GM20431 (cell line): ENCODE measurements at regions not wholly inside any gene's neighbourhood (a gene's known extent, or its start where the extent isn't known, plus 50 kb on each side); places are given as distances from the start of the nearest gene placed in this dataset.
"Not testable (repeated sequence)": the region's sequence is repeated elsewhere in the genome, so short reads cannot be mapped to it uniquely, and the experiment has no call there.

ENCODE experiments used
- in situ Hi-C: fragments of 300-500 bp; cut with MseI, MboI; formaldehyde crosslinking; loops from one replicate; pipeline ENCODE4 v1.15.0; 2020; ENCODE audit warnings: low sequenced_read_pairs; ENCODE audit not compliant: unreplicated experiment

- in situ Hi-C loops: no loop called here
Observed at GRCh38 chr3:26102376-26102775, 312.5 kb downstream of the OXSM start.

GRCh38 chr3:26104851-26105251 is 315.0 kb downstream of the OXSM start:
- in situ Hi-C loops: no loop called here

GRCh38 chr3:26105261-26105660 is 315.4 kb downstream of the OXSM start:
- in situ Hi-C loops: no loop called here

- in situ Hi-C loops: no loop called here
Observed at GRCh38 chr3:26106228-26106627, 316.3 kb downstream of the OXSM start.

GRCh38 chr3:26108846-26109489 is 319.1 kb downstream of the OXSM start:
- in situ Hi-C loops: no loop called here

GRCh38 chr3:26114851-26115250 is 325.0 kb downstream of the OXSM start:
- in situ Hi-C loops: no loop called here

GRCh38 chr3:26118165-26118564 is 328.3 kb downstream of the OXSM start:
- in situ Hi-C loops: no loop called here

- in situ Hi-C loops: no loop called here
Observed at GRCh38 chr3:26132942-26133341, 343.1 kb downstream of the OXSM start.

GRCh38 chr3:26141296-26141695 is 351.4 kb downstream of the OXSM start:
- in situ Hi-C loops: no loop called here

GRCh38 chr3:26145769-26146168 is 355.9 kb downstream of the OXSM start:
- in situ Hi-C loops: no loop called here

GRCh38 chr3:26157428-26157827 is 367.5 kb downstream of the OXSM start:
- in situ Hi-C loops: not testable (repeated sequence)

GRCh38 chr3:26171006-26171405 is 381.1 kb downstream of the OXSM start:
- in situ Hi-C loops: no loop called here

GRCh38 chr3:26191556-26191955 is 401.7 kb downstream of the OXSM start:
- in situ Hi-C loops: no loop called here

- in situ Hi-C loops: no loop called here
Observed at GRCh38 chr3:26193558-26193957, 403.7 kb downstream of the OXSM start.

GRCh38 chr3:26196781-26197180 is 406.9 kb downstream of the OXSM start:
- in situ Hi-C loops: no loop called here

- in situ Hi-C loops: no loop called here
Observed at GRCh38 chr3:26198609-26199008, 408.7 kb downstream of the OXSM start.

GRCh38 chr3:26202169-26202568 is 412.3 kb downstream of the OXSM start:
- in situ Hi-C loops: no loop called here

GRCh38 chr3:26205475-26205874 is 415.6 kb downstream of the OXSM start:
- in situ Hi-C loops: no loop called here

GRCh38 chr3:26208201-26208600 is 414.4 kb upstream of the LRRC3B start:
- in situ Hi-C loops: no loop called here

GRCh38 chr3:26229801-26230200 is 392.8 kb upstream of the LRRC3B start:
- in situ Hi-C loops: no loop called here

GRCh38 chr3:26233374-26233773 is 389.2 kb upstream of the LRRC3B start:
- in situ Hi-C loops: no loop called here

GRCh38 chr3:26236531-26236930 is 386.0 kb upstream of the LRRC3B start:
- in situ Hi-C loops: no loop called here
